Ishikawa (cell line): ENCODE measurements at regions not wholly inside any gene's neighbourhood (a gene's known extent, or its start where the extent isn't known, plus 50 kb on each side); places are given as distances from the start of the nearest gene placed in this dataset.

Experiments
- CEBPB ChIP-seq: IDR thresholded peaks from 2 replicates; pipeline ENCODE4 v1.6.1; 2012
- CREB1 ChIP-seq: IDR thresholded peaks from 2 replicates; pipeline ENCODE4 v1.6.1; 2012; ENCODE audit warnings: low read depth
- EGR1 ChIP-seq: IDR thresholded peaks from 2 replicates; pipeline ENCODE4 v1.6.1; 2012
- EP300 ChIP-seq: IDR thresholded peaks from 2 replicates; pipeline ENCODE4 v1.6.1; 2012; ENCODE audit warnings: borderline replicate concordance
- MAX ChIP-seq: IDR thresholded peaks from 2 replicates; pipeline ENCODE4 v1.6.1; 2012
- NFIC ChIP-seq: IDR thresholded peaks from 2 replicates; pipeline ENCODE4 v1.6.1; 2012
- RAD21 ChIP-seq: IDR thresholded peaks from 2 replicates; pipeline ENCODE4 v1.6.1; 2012; ENCODE audit warnings: low read depth
- TAF1 ChIP-seq: IDR thresholded peaks from 2 replicates; pipeline ENCODE4 v1.6.1; 2012; ENCODE audit warnings: low read depth, mild to moderate bottlenecking
- TEAD4 ChIP-seq: IDR thresholded peaks from 2 replicates; pipeline ENCODE4 v1.6.1; 2012
- YY1 ChIP-seq: IDR thresholded peaks from 2 replicates; pipeline ENCODE4 v1.6.1; 2012; ENCODE audit warnings: low read depth
- ZBTB7A ChIP-seq: IDR thresholded peaks from 2 replicates; pipeline ENCODE4 v1.6.1; 2012; ENCODE audit warnings: low read depth
- TF ChIP-seq, protein P1 (sequence below): IDR thresholded peaks from 2 replicates; pipeline ENCODE4 v1.6.1; 2012; ENCODE audit warnings: low read depth, mild to moderate bottlenecking
- TF ChIP-seq, protein P2 (sequence below): IDR thresholded peaks from 2 replicates; pipeline ENCODE4 v1.6.1; 2012

- TF ChIP-seq EGR1 (no peak), TAF1 (no peak), NFIC (no peak), RAD21 (no peak), CEBPB (no peak), MAX (no peak), EP300 (no peak), YY1 (no peak), TEAD4 (no peak), CREB1 (no peak), ZBTB7A (no peak)
- TF ChIP-seq, protein P1, sequence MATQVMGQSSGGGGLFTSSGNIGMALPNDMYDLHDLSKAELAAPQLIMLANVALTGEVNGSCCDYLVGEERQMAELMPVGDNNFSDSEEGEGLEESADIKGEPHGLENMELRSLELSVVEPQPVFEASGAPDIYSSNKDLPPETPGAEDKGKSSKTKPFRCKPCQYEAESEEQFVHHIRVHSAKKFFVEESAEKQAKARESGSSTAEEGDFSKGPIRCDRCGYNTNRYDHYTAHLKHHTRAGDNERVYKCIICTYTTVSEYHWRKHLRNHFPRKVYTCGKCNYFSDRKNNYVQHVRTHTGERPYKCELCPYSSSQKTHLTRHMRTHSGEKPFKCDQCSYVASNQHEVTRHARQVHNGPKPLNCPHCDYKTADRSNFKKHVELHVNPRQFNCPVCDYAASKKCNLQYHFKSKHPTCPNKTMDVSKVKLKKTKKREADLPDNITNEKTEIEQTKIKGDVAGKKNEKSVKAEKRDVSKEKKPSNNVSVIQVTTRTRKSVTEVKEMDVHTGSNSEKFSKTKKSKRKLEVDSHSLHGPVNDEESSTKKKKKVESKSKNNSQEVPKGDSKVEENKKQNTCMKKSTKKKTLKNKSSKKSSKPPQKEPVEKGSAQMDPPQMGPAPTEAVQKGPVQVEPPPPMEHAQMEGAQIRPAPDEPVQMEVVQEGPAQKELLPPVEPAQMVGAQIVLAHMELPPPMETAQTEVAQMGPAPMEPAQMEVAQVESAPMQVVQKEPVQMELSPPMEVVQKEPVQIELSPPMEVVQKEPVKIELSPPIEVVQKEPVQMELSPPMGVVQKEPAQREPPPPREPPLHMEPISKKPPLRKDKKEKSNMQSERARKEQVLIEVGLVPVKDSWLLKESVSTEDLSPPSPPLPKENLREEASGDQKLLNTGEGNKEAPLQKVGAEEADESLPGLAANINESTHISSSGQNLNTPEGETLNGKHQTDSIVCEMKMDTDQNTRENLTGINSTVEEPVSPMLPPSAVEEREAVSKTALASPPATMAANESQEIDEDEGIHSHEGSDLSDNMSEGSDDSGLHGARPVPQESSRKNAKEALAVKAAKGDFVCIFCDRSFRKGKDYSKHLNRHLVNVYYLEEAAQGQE, result no peak
- TF ChIP-seq, protein P2, sequence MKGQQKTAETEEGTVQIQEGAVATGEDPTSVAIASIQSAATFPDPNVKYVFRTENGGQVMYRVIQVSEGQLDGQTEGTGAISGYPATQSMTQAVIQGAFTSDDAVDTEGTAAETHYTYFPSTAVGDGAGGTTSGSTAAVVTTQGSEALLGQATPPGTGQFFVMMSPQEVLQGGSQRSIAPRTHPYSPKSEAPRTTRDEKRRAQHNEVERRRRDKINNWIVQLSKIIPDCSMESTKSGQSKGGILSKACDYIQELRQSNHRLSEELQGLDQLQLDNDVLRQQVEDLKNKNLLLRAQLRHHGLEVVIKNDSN, result no peak
Observed at GRCh38 chr2:187050409-187050998, 201.5 kb upstream of the ZSWIM2 start.
